ENCODE measurements at regions not wholly inside any gene's neighbourhood (a gene's known extent, or its start where the extent isn't known, plus 50 kb on each side); places are given as distances from the start of the nearest gene placed in this dataset.
"Not testable (repeated sequence)": the region's sequence is repeated elsewhere in the genome, so short reads cannot be mapped to it uniquely, and the experiment has no call there.

DNA sequence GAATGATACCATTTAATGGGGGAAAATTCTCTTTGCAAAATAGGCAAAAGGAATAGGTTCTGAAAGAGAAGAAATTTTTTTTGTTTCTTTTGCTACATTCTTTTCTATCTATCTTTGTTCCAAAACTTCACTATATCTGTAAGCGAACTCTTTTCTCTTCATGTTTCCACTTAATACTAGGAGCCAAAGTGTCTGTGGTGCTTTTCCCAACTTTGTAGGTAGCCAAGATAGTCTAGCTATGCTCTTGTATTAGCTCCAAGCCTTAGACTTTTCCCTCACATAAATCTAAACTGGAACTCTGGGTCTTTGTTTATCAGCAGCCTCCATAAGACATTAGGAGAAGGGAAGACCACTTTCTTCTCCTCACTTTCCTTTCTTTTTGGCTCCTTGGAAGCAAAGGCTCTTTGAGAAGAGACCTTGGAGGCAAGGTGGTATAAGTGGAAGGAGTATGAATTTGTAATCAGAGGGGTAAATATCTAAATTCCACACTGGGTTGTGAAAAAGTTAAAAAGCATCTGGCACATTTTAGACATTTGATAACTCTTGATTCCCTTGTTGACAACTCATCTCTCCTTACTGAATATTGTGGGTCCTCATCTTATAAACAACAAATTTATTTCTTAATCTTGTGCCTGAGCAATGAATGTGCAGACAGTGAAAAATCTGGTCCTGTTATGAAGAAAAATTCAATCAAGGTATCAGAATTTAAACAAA, 130.0 kb downstream of the EHF start:
- no peak for DNase-seq

DNA sequence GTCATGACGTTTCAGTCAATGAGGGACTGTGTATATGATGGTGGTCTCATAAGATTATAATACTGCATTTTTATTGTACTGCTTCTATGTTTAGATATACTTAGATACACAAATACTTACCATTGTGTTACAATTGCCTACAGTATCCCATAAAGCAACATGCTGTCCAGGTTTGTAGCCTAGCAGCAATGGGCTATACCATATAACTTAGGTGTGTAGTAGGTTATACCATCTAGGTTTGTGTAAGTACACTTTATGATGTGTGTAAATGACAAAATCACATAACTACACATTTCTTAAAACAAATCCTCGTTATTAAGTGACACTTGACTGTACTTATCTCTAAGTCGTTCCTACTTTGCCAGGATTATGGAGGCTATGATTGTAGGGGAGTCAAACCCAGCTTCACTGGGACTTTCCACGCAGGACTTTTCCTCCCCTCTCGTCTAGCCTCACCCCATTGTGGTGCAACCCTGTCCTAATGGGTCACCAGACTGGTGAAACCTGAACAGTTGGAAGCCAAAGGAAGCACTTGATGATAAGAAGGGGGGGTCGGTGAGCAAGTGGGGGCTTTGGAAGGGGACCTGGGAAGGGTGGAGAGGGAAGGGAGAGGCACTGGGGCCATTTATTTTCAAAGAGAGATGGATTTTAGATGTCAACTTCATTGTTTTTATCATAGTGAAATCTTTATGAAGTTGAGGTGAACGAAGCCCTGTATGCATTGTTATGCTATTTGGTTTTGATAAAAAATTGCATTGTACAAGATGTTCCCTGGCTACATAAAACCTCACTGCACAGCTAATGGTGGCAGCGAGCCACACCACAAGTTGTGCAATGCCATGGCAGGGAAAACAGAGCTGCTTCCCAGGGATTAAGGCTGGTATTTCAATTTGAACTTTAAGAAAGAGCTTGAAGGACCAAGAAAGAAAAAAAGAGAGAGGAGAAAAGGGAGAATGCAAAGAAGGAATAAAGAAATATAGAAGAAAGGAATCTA, 129.1 kb downstream of the EHF start:
- DNase-seq = no peak

DNA sequence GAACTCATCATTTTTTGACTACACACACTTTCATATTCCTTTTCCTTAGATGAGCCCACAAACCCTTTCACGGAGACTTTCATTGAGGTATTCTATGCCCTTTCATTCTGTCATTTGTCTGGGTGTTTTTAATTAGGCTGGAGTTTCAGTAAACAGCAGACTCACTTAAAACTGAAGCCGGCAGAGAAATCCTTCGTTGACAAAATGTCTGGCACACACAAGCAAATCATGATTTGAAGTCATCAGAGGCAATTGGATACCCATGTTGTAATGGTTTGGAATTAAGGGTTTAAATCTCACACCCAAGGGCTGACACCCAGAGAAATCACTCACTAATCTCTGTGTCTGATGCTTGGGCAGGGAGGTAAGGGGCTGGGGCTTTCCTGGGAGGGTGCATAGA, 127.1 kb downstream of the EHF start:
- DNase-seq = no peak

DNA sequence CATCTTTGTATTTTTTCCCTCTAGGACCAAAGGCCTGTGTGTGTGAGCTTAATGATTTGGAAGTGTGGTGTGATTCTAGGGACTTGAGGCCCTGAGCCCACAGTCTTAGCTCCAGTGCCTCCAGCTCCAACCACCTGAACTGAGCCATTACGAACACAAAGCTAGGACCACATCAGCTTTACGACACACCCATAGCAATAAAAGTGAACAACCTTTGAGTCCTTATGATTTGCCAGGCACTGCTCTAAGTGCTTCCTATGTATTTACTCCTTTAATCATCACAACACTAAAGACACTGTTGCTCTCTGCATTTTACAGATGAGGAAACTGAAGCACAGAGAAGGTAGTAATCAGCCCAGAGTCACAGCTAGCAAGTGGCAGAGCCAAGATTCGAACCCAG, 126.4 kb downstream of the EHF start:
- no peak for DNase-seq

DNA sequence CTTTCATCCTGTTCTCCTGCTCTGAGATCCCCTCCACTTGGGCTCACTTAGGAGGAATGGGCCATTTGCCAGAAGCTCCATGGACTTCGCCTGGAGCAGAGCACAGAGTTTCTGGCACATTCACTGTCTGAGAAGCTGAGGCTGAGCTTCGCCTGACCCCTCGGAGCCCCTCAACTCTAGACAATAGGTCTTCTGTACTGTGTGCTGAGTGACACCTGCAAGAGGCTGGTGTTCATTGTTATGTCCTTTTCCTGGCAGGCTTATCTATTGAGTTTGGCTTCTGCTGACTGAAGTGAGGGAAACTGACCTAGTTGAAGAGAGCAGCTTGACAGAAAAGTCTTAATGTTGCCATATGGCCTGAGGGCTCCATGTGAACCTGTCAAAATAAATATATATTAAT, 124.3 kb downstream of the EHF start:
- DNase-seq = no peak

DNA sequence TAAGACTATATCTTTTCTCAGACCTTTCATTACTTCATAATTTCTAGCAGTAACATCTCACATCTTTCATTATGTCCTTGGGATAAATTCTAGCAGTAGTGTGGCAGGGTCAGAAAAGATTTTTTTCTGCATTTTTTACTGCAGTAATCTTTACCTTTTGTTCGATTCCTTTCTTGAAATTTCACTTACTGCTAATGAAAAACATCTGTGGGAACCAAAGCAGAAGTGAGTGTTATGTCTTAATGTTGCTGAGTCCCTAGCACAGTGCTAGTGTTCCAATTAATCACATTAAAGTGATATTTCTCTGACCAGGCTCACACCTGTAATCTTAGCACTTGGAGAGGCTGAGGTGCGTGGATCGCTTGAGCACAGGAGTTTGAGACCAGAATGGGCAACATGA, 123.6 kb downstream of the EHF start:
- DNase-seq = no peak

DNA sequence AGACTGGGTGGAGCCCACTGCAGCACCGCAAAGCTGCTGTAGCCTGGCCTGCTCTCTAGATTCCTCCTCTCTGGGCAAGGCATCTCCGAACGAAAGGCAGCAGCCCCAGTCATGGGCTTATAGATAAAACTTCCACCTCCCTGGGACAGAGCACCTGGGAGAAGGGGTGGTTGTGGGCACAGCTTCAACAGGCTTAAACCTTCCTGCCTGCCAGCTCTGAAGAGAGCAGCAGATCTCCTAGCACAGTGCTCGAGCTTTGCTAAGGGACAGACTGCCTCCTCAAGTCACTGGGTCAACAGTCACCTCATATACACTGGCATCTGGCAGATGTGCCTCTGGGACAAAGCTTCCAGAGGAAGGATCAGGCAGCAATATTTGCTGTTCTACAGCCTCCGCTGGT, 117.3 kb downstream of the EHF start:
- no peak for DNase-seq

DNA sequence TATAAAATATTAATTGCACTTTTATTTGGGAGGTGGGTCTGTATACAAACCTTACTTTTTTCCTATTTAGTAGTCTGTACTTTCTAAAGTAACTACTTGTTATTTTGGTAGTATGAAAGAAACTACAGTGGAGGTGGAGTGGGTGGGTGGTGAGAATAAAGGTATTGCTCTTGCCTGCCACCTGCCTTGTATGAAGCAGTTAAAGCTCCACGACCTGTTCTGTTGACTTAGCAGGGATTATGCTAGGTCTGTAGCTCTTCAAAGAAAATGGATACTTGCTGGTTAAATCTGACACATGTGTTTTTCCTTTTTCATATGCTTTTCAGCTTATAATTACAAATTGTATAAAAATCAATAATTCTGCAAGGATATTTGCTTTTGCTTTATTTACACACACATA, 111.9 kb downstream of the EHF start:
- DNase-seq = no peak

DNA sequence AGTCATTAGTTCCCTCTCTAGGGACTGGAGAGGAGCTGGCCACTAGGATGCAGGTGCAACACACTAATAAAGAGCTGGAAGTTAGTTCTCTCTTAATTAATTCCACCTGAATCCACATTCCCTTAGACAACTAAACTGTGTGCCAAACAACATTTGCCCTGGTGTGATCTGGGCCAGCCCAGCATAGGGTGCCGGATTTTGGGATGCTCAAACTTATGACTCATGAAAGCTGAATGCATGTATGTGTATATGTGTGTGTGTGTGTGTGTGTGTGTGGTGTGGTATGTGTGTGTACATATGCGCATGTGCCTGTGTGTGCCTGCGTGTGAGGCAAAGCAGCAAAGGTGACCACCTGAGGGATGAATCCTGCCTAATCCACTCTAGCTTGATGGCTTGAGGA, 110.7 kb downstream of the EHF start:
- no peak for DNase-seq

DNA sequence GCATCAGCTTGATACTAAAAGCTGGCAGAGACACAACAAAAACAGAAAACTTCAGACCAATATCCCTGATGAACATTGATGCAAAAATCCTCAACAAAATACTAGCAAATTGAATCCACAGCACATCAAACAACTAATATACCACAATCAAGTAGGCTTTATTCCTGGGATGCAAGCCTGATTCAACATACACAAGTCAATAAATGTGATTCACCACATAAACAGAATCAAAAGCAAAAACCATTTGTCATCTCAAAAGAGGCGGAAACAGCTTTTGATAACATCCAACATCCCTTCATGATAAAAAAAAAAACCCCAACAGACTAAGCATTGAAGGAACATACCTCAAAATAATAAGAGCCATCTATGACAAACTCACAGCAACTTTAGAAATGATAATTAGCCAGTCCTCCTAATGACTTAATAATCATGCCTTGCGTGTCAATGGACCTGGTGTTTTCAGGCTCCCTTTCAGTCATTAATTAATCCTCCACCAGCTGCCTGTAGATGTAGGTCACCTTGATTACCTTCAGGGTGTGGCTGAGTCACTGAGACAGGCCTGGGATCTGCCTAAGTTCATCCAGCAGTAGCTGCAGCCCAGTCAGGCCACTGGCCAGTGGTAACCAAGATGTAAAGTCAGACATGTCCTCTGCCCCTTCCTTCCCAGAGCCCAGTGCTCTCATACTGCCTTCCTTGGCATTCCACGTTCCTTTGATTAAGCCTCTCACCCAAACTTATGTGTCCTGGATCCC, 109.8 kb downstream of the EHF start:
- no peak for DNase-seq

DNA sequence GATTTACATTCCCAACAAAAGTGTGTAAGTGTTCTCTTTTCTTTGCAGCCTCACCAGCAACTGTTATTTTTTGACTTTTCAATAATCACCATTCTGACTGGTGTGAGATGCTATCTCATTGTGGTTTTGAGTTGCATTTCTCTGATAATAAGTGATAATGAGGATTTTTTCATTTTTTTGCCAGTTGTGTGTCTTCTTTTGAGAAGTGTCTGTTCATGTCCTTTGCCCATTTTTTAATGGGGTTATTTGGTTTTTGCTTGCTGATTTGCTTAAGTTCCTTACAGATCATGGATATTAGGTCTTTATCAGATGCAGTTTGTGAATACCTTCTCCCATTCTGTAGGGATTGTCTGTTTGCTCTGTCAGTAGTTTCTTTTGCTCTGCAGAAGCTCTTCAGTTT, 107.7 kb downstream of the EHF start:
- DNase-seq = no peak

DNA sequence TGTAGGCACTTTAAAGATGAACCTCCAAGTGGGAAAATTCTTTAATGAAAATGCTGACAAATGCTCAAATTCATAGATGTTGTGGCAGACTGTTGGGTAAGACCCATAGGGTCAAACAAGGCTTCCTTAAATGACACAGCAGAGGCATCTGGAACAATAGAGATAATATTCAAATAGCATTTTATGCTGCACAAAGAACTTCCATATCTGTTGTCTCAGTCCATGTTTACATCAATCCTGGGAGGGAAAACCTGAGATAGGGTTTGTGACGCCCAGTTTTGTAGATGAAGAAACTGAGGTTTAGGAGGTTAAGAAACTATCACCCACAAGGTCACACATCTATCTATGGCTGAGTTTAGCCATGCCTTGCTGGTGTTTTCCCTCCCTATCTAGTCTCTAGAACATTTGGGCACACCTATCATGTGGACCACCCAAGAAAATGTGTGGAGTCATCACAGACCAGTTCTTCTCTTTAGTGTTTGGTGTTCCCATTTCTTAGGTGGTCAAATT, 106.4 kb downstream of the EHF start:
- no peak for DNase-seq

DNA sequence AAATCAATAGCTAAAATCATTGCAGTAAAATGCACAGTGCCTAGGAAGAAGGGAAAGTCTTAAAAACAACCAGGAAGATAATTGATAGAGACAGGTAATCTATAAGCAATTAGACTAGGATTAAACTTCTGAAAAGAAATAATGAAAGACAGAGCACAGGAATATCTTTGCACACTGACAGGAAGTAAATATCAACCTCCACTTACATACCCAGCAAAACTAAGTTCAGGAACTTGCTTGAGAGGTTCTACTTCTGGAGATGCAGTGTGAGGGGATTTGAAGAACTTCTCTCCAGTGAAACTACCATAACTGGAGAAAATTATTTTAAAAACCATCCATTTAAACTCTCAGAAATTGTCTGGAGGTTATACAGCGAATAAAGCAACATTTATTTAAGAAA, 104.1 kb downstream of the EHF start:
- DNase-seq = no peak

DNA sequence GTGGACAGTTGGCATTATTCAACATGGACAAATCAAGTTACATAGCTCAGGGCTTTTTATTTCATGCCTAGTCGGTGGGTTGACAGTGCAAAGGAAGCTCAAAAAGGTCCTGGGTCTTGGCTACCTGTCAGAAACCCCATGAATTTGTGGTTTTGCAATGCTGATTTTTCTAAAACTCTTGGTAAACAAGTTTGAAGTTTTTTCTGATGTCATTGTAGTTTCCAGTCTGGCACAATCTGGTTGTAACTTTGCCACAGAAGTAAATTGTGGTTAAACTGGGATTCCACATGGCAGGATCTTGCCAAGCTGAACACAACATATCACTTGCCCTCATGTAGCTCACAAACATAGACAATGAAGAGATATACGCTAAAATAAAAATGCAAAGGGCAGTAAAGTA, 100.8 kb downstream of the EHF start:
- DNase-seq = no peak

DNA sequence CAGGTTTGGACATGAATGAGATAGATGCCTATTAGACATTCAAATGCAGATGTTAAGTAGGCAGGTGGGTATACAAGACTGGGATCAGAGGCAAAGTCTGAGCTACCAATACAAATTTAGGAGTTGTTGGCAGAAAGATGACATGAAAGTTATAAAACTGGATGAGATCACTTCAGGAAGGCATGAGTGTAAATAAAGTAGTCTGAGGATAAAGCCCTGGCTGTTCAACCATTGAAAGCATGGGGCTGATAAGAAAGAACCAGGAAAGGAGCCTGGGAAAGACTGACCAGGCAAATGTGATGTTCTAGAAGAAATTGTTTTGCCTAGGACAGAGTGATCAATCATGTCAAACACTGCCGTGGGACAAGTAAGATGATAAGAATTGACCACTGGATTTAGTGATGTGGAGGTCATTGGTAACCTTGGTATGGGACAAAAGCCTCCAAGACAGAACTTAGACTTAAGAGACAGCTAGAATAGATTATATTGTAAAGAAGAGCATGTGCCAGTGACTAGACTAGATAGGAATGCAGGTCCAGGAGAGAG, 98.5 kb downstream of the EHF start:
- no peak for DNase-seq

DNA sequence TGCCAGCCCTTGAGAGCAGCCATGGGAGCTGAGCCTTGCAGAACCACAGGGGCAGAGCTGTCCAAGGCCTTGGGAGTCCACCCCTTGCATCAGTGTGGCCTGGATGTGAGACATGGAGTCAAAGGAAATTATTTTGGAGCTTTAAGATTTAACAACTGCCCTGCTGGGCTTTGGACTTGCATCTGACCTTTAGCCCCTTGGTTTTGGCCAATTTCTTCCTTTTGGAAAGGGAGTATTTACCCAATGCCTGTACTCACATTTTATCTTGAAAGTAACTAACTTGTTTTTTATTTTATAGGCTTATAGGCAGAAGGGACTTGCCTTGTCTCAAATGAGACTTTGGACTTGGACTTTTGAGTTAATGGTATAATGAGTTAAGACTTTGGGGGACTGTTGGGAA, 92.7 kb downstream of the EHF start:
- not testable (repeated sequence) for DNase-seq

Data from CD4-positive, alpha-beta T cell treated with Interleukin-1 beta for 1 hour (primary cell).